ENCODE measurements at regions not wholly inside any gene's neighbourhood (a gene's known extent, or its start where the extent isn't known, plus 50 kb on each side); places are given as distances from the start of the nearest gene placed in this dataset.

- DNase-seq (ENCODE audit: low spot score) = no peak
- no peak for TF ChIP-seq CTCF (IDR thresholded peaks at IDR 0.05)
- Mint-ChIP-seq H3K27me3 (ENCODE audit: low read depth) (no peaks in the 10 kb centered on the region), H3K27ac (ENCODE audit: unreplicated experiment) (no peak overlapping the region), H3K36me3 (ENCODE audit: low read depth) (peaks cover 4% of the 10 kb centered on the region), H3K4me1 (ENCODE audit: low read depth) (peaks cover 29% of the 10 kb centered on the region), H3K4me3 (ENCODE audit: unreplicated experiment) (no peak overlapping the region), H3K9me3 (ENCODE audit: low read depth) (no peaks in the 10 kb centered on the region)
Measured at GRCh38 chr3:44108481-44108880, 133.2 kb upstream of the TOPAZ1 start.

- Mint-ChIP-seq H3K4me1 (ENCODE audit: low read depth) (peaks cover 17% of the 10 kb centered on the region), H3K36me3 (ENCODE audit: low read depth) (peaks cover 4% of the 10 kb centered on the region), H3K4me3 (ENCODE audit: unreplicated experiment) (no peak overlapping the region), H3K9me3 (ENCODE audit: low read depth) (no peaks in the 10 kb centered on the region), H3K27ac (ENCODE audit: unreplicated experiment) (no peak overlapping the region), H3K27me3 (ENCODE audit: low read depth) (no peaks in the 10 kb centered on the region)
- no peak for TF ChIP-seq CTCF (IDR thresholded peaks at IDR 0.05)
- no peak for DNase-seq (ENCODE audit: low spot score)
Measured at GRCh38 chr3:44109771-44110361, 131.8 kb upstream of the TOPAZ1 start.

- Mint-ChIP-seq H3K9me3 (ENCODE audit: low read depth) (no peaks in the 10 kb centered on the region), H3K27ac (ENCODE audit: unreplicated experiment) (no peak overlapping the region), H3K36me3 (ENCODE audit: low read depth) (peaks cover 4% of the 10 kb centered on the region), H3K4me3 (ENCODE audit: unreplicated experiment) (no peak overlapping the region), H3K4me1 (ENCODE audit: low read depth) (peaks cover 13% of the 10 kb centered on the region), H3K27me3 (ENCODE audit: low read depth) (no peaks in the 10 kb centered on the region)
- no peak for DNase-seq (ENCODE audit: low spot score)
- no peak for TF ChIP-seq CTCF (IDR thresholded peaks at IDR 0.05)
Measured at GRCh38 chr3:44110648-44111047, 131.0 kb upstream of the TOPAZ1 start.

GRCh38 chr3:44111482-44111881 is 130.2 kb upstream of the TOPAZ1 start:
- Mint-ChIP-seq H3K36me3 (ENCODE audit: low read depth) (peaks cover 5% of the 10 kb centered on the region), H3K9me3 (ENCODE audit: low read depth) (no peaks in the 10 kb centered on the region), H3K4me3 (ENCODE audit: unreplicated experiment) (no peak overlapping the region), H3K4me1 (ENCODE audit: low read depth) (peaks cover 10% of the 10 kb centered on the region), H3K27me3 (ENCODE audit: low read depth) (no peaks in the 10 kb centered on the region), H3K27ac (ENCODE audit: unreplicated experiment) (no peak overlapping the region)
- no peak for DNase-seq (ENCODE audit: low spot score)
- no peak for TF ChIP-seq CTCF (IDR thresholded peaks at IDR 0.05)

- H3K36me3 Mint-ChIP-seq (ENCODE audit: low read depth) = peaks cover 5% of the 10 kb centered on the region
- no peak overlapping the region for H3K27ac Mint-ChIP-seq (ENCODE audit: unreplicated experiment)
- no peaks in the 10 kb centered on the region for H3K27me3 Mint-ChIP-seq (ENCODE audit: low read depth)
- no peak for DNase-seq (ENCODE audit: low spot score)
- no peaks in the 10 kb centered on the region for H3K9me3 Mint-ChIP-seq (ENCODE audit: low read depth)
- TF ChIP-seq CTCF (IDR thresholded peaks at IDR 0.05) = peak; percentile 70
- no peak overlapping the region for H3K4me3 Mint-ChIP-seq (ENCODE audit: unreplicated experiment)
- peaks cover 9% of the 10 kb centered on the region for H3K4me1 Mint-ChIP-seq (ENCODE audit: low read depth)
Measured at GRCh38 chr3:44114142-44114541, 127.5 kb upstream of the TOPAZ1 start.

Measured in chondrocyte (in vitro differentiated cells).